ENCODE measurements at regions not wholly inside any gene's neighbourhood (a gene's known extent, or its start where the extent isn't known, plus 50 kb on each side); places are given as distances from the start of the nearest gene placed in this dataset.

DNA sequence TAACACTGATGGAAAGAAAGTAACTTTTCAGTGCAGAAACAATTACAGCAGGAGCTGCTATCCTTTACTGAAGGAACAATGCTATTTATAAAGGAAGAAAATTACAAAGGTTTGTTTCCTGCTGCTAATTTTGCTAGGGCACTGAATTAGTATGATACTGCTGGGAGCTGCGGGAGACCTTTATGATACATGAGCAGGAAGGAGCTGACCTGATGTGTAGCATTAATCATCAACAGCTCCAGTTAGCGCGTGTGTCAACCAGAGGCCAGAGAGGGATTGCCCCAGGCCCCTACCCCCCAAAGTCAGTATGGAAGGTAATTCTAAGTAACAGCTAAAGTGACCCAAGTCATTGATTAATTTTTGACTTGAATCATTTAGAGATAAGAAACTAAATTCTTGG, 728.9 kb downstream of the PCDH18 start:
- H3K36me3 ChIP-seq: no peaks in the 10 kb centered on the region
- H2AFZ ChIP-seq (replicated peaks): peak overlapping the region; percentile 5
- no peaks in the 10 kb centered on the region for H3K27me3 ChIP-seq
- H3K4me2 ChIP-seq: peak overlapping the region; percentile 12
- no peaks in the 10 kb centered on the region for H3K79me2 ChIP-seq (ENCODE audit: low read depth)
- DNase-seq (ENCODE audit: low spot score): peak; percentile 18
- Mint-ChIP-seq H3K4me1 (peaks cover 16% of the 10 kb centered on the region), H3K9me3 (peaks cover 10% of the 10 kb centered on the region), H3K27me3 (ENCODE audit: insufficient read depth, low read depth) (peaks cover 2% of the 10 kb centered on the region), H3K4me3 (no peak overlapping the region), H3K27ac (no peak overlapping the region), H3K36me3 (no peaks in the 10 kb centered on the region)
- H3K9ac ChIP-seq: no peak overlapping the region
- no peaks in the 10 kb centered on the region for H4K20me1 ChIP-seq (ENCODE audit: low read depth)
- no peak overlapping the region for H3K27ac ChIP-seq
- H3K4me1 ChIP-seq: peaks cover 7% of the 10 kb centered on the region
- no peak overlapping the region for H3K4me3 ChIP-seq
- TF ChIP-seq, protein P1, sequence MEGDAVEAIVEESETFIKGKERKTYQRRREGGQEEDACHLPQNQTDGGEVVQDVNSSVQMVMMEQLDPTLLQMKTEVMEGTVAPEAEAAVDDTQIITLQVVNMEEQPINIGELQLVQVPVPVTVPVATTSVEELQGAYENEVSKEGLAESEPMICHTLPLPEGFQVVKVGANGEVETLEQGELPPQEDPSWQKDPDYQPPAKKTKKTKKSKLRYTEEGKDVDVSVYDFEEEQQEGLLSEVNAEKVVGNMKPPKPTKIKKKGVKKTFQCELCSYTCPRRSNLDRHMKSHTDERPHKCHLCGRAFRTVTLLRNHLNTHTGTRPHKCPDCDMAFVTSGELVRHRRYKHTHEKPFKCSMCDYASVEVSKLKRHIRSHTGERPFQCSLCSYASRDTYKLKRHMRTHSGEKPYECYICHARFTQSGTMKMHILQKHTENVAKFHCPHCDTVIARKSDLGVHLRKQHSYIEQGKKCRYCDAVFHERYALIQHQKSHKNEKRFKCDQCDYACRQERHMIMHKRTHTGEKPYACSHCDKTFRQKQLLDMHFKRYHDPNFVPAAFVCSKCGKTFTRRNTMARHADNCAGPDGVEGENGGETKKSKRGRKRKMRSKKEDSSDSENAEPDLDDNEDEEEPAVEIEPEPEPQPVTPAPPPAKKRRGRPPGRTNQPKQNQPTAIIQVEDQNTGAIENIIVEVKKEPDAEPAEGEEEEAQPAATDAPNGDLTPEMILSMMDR (IDR thresholded peaks at IDR 0.05): no peak
- no peak for TF ChIP-seq EZH2phosphoT487 (IDR thresholded peaks at IDR 0.05)
- no peak for TF ChIP-seq EZH2 (IDR thresholded peaks at IDR 0.05)
- no peaks in the 10 kb centered on the region for H3F3A ChIP-seq (ENCODE audit: low read depth)
- H3K9me3 ChIP-seq (ENCODE audit: low read depth): no peaks in the 10 kb centered on the region

DNA sequence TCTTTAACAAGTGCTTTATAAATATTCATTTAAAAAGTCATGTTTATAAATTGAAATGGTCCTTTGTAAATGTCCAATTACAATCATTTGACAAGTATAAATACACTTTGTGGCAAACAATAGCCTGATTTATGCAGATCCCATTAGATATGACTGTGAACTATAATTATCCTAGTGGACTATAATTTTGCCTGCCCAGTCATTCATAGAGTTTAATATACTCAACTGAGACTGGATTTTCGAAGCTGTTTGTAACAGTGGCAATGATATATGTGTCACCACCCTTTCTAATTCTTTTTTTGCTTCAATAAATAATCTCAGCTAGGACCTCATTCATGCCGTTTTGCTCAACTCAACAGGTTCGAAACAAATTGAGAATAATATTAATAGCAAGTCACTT, 732.0 kb downstream of the PCDH18 start:
- Mint-ChIP-seq H3K9me3 (peaks cover 2% of the 10 kb centered on the region), H3K27ac (no peak overlapping the region), H3K27me3 (ENCODE audit: insufficient read depth, low read depth) (peaks cover 4% of the 10 kb centered on the region), H3K36me3 (no peaks in the 10 kb centered on the region), H3K4me3 (no peak overlapping the region), H3K4me1 (peaks cover 16% of the 10 kb centered on the region)
- no peaks in the 10 kb centered on the region for H3K27me3 ChIP-seq
- H3F3A ChIP-seq (ENCODE audit: low read depth): no peaks in the 10 kb centered on the region
- H3K4me3 ChIP-seq: no peak overlapping the region
- DNase-seq (ENCODE audit: low spot score): no peak
- H2AFZ ChIP-seq (replicated peaks): no peak overlapping the region
- no peaks in the 10 kb centered on the region for H3K36me3 ChIP-seq
- peaks cover 7% of the 10 kb centered on the region for H3K4me1 ChIP-seq
- H4K20me1 ChIP-seq (ENCODE audit: low read depth): no peaks in the 10 kb centered on the region
- H3K4me2 ChIP-seq: no peak overlapping the region
- no peaks in the 10 kb centered on the region for H3K79me2 ChIP-seq (ENCODE audit: low read depth)
- no peak overlapping the region for H3K9ac ChIP-seq
- TF ChIP-seq, protein P1 (IDR thresholded peaks at IDR 0.05): no peak
- TF ChIP-seq EZH2phosphoT487 (IDR thresholded peaks at IDR 0.05) (no peak), EZH2 (IDR thresholded peaks at IDR 0.05) (no peak)
- no peaks in the 10 kb centered on the region for H3K9me3 ChIP-seq (ENCODE audit: low read depth)
- H3K27ac ChIP-seq: no peak overlapping the region

DNA sequence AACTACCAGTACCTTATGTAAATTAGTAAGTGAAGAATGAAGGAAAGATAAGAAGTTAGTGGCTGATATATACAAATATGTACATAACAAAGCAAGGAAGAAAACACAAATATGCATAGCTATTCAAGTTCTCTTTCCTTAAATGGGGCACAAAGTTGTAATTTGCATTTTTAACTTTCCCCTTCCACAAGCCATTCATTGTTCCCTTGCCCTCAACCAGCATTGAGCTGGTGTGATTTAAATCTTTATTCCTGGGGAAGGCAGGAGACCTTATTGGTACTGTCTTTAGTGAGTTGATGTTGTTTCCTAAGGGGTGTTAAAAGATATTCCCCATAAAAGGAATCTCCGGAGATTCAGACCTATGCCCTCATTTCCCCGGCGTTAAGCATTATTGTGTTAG, 735.3 kb downstream of the PCDH18 start:
- H3K4me1 Mint-ChIP-seq: no peaks in the 10 kb centered on the region
- Histone ChIP-seq H4K20me1 (ENCODE audit: low read depth) (no peaks in the 10 kb centered on the region), H3F3A (ENCODE audit: low read depth) (no peaks in the 10 kb centered on the region), H3K4me3 (no peak overlapping the region), H3K9ac (no peak overlapping the region), H3K9me3 (ENCODE audit: low read depth) (no peaks in the 10 kb centered on the region), H2AFZ (replicated peaks) (peak overlapping the region; percentile 69), H3K79me2 (ENCODE audit: low read depth) (no peaks in the 10 kb centered on the region), H3K4me1 (no peaks in the 10 kb centered on the region), H3K36me3 (no peaks in the 10 kb centered on the region), H3K4me2 (no peak overlapping the region), H3K27me3 (no peaks in the 10 kb centered on the region), H3K27ac (no peak overlapping the region)
- no peaks in the 10 kb centered on the region for H3K36me3 Mint-ChIP-seq
- no peaks in the 10 kb centered on the region for H3K9me3 Mint-ChIP-seq
- H3K27me3 Mint-ChIP-seq (ENCODE audit: insufficient read depth, low read depth): peaks cover 4% of the 10 kb centered on the region
- TF ChIP-seq, protein P1 (IDR thresholded peaks at IDR 0.05): no peak
- TF ChIP-seq EZH2 (IDR thresholded peaks at IDR 0.05): no peak
- TF ChIP-seq EZH2phosphoT487 (IDR thresholded peaks at IDR 0.05): no peak
- H3K27ac Mint-ChIP-seq: no peak overlapping the region
- no peak overlapping the region for H3K4me3 Mint-ChIP-seq
- DNase-seq (ENCODE audit: low spot score): no peak
